ENCODE measurements at regions not wholly inside any gene's neighbourhood (a gene's known extent, or its start where the extent isn't known, plus 50 kb on each side); places are given as distances from the start of the nearest gene placed in this dataset.
A peak's percentile ranks its signal among the peaks of the same experiment; 100 is the strongest.

- no peaks in the 10 kb centered on the region for H4K20me1 ChIP-seq (ENCODE audit: insufficient read depth)
- no peak overlapping the region for H3K27ac ChIP-seq
- no peak overlapping the region for H3K9ac ChIP-seq
- H3K79me2 ChIP-seq (ENCODE audit: insufficient read depth, low read depth), result no peaks in the 10 kb centered on the region
- peaks cover 29% of the 10 kb centered on the region for H3K4me1 ChIP-seq (ENCODE audit: low read depth, poor library complexity, severe bottlenecking)
- no peak overlapping the region for H3K4me3 ChIP-seq (IDR thresholded peaks at IDR 0.05; ENCODE audit: insufficient read depth, low read depth, low read length)
- no peaks in the 10 kb centered on the region for H3K27me3 ChIP-seq (ENCODE audit: insufficient read depth, low read depth)
- no peak overlapping the region for H2AFZ ChIP-seq (ENCODE audit: low read depth)
- no peak overlapping the region for H3K4me2 ChIP-seq
- no peak for TF ChIP-seq CTCF (conservative IDR thresholded peaks at IDR 0.05; ENCODE audit: low read depth, low read length)
- H3K36me3 ChIP-seq (ENCODE audit: insufficient read depth), result no peaks in the 10 kb centered on the region
These were observed 688.9 kb upstream of the ID2 start for GRCh38 chr2:7992612-7993602.

- Histone ChIP-seq H3K36me3 (ENCODE audit: insufficient read depth) (no peaks in the 10 kb centered on the region), H3K4me3 (IDR thresholded peaks at IDR 0.05; ENCODE audit: insufficient read depth, low read depth, low read length) (no peak overlapping the region), H4K20me1 (ENCODE audit: insufficient read depth) (no peaks in the 10 kb centered on the region), H3K4me2 (no peak overlapping the region), H3K27ac (no peak overlapping the region), H2AFZ (ENCODE audit: low read depth) (no peak overlapping the region), H3K27me3 (ENCODE audit: insufficient read depth, low read depth) (no peaks in the 10 kb centered on the region), H3K9ac (no peak overlapping the region), H3K4me1 (ENCODE audit: low read depth, poor library complexity, severe bottlenecking) (peaks cover 39% of the 10 kb centered on the region), H3K79me2 (ENCODE audit: insufficient read depth, low read depth) (no peaks in the 10 kb centered on the region)
- no peak for TF ChIP-seq CTCF (conservative IDR thresholded peaks at IDR 0.05; ENCODE audit: low read depth, low read length)
These were observed 687.4 kb upstream of the ID2 start for GRCh38 chr2:7994397-7994951.

GRCh38 chr2:7997279-7997678 is 684.6 kb upstream of the ID2 start:
- H3K4me1 ChIP-seq (ENCODE audit: low read depth, poor library complexity, severe bottlenecking), result peaks cover 39% of the 10 kb centered on the region
- H3K27ac ChIP-seq, result peak overlapping the region; percentile 49; the same call in 1 of the 2 replicates
- no peak overlapping the region for H2AFZ ChIP-seq (ENCODE audit: low read depth)
- no peaks in the 10 kb centered on the region for H4K20me1 ChIP-seq (ENCODE audit: insufficient read depth)
- no peaks in the 10 kb centered on the region for H3K36me3 ChIP-seq (ENCODE audit: insufficient read depth)
- no peak for TF ChIP-seq CTCF (conservative IDR thresholded peaks at IDR 0.05; ENCODE audit: low read depth, low read length)
- H3K27me3 ChIP-seq (ENCODE audit: insufficient read depth, low read depth), result no peaks in the 10 kb centered on the region
- H3K9ac ChIP-seq, result no peak overlapping the region
- no peaks in the 10 kb centered on the region for H3K79me2 ChIP-seq (ENCODE audit: insufficient read depth, low read depth)
- peak overlapping the region; percentile 56 for H3K4me3 ChIP-seq (IDR thresholded peaks at IDR 0.05; ENCODE audit: insufficient read depth, low read depth, low read length)
- peak overlapping the region; percentile 49 for H3K4me2 ChIP-seq

GRCh38 chr2:7999683-8000476 is 682.0 kb upstream of the ID2 start:
- Histone ChIP-seq H3K36me3 (ENCODE audit: insufficient read depth) (no peaks in the 10 kb centered on the region), H4K20me1 (ENCODE audit: insufficient read depth) (no peaks in the 10 kb centered on the region)
- no peak for TF ChIP-seq CTCF (conservative IDR thresholded peaks at IDR 0.05; ENCODE audit: low read depth, low read length)

More at GRCh38 chr2:7999683-8000476, 682.0 kb upstream of the ID2 start:
- H3K79me2 ChIP-seq (ENCODE audit: insufficient read depth, low read depth), result no peaks in the 10 kb centered on the region
- H3K4me1 ChIP-seq (ENCODE audit: low read depth, poor library complexity, severe bottlenecking), result peaks cover 39% of the 10 kb centered on the region
- no peak overlapping the region for H3K4me3 ChIP-seq (IDR thresholded peaks at IDR 0.05; ENCODE audit: insufficient read depth, low read depth, low read length)
- H3K27me3 ChIP-seq (ENCODE audit: insufficient read depth, low read depth), result no peaks in the 10 kb centered on the region
- no peak overlapping the region for H3K4me2 ChIP-seq
- H2AFZ ChIP-seq (ENCODE audit: low read depth), result no peak overlapping the region
- H3K27ac ChIP-seq, result no peak overlapping the region
- H3K9ac ChIP-seq, result no peak overlapping the region

Measured in KMS-11 (cell line).